HepG2 (cell line): ENCODE measurements at regions not wholly inside any gene's neighbourhood (a gene's known extent, or its start where the extent isn't known, plus 50 kb on each side); places are given as distances from the start of the nearest gene placed in this dataset.

Experiments used
- ATF6 ChIP-seq: sonication (generic); formaldehyde crosslinking; conservative IDR thresholded peaks from 2 replicates; pipeline ENCODE4 v1.4.0; 2020; ENCODE audit warnings: missing genetic modification reagents
- CREB1 ChIP-seq, 2 experiments: fragments of 450-650 bp in 1 of 2; IDR thresholded peaks; 2 replicates each; pipeline ENCODE4 v1.6.1; 2016 to 2017; ENCODE audit warnings: control low read depth in 1 of 2, mild to moderate bottlenecking in 1 of 2, missing compliant biosample characterization in 1 of 2, missing genetic modification characterization in 1 of 2
- DPF2 ChIP-seq: sonication (generic); formaldehyde crosslinking; IDR thresholded peaks from 2 replicates; pipeline ENCODE4 v1.4.0; 2020; ENCODE audit warnings: mild to moderate bottlenecking, low read depth, missing genetic modification reagents, borderline replicate concordance
- FOSL1 ChIP-seq: sonication (generic); formaldehyde crosslinking; IDR thresholded peaks from 2 replicates; pipeline ENCODE4 v1.9.0; 2021; ENCODE audit warnings: missing genetic modification reagents, borderline replicate concordance
- HCFC1 ChIP-seq: fragments of 150-350 bp; IDR thresholded peaks from 2 replicates; pipeline ENCODE4 v1.6.1; 2014; ENCODE audit warnings: low read depth, low read length
- HES4 ChIP-seq: sonication (generic); formaldehyde crosslinking; IDR thresholded peaks from 2 replicates; pipeline ENCODE4 v1.9.0; 2021; ENCODE audit warnings: mild to moderate bottlenecking, missing genetic modification reagents, borderline replicate concordance
- HMG20B ChIP-seq: conservative IDR thresholded peaks from 2 replicates; pipeline ENCODE4 v1.6.1; 2016; ENCODE audit warnings: missing genetic modification reagents, missing compliant biosample characterization
- NR2F2 ChIP-seq: IDR thresholded peaks from 2 replicates; pipeline ENCODE4 v1.6.1; 2012; ENCODE audit warnings: low read depth, inconsistent platforms, borderline replicate concordance
- SNAPC5 ChIP-seq: sonication (generic); formaldehyde crosslinking; IDR thresholded peaks from 2 replicates; pipeline ENCODE4 v1.8.1; 2023; ENCODE audit warnings: mild to moderate bottlenecking, missing genetic modification reagents, borderline replicate concordance
- ZNF318 ChIP-seq: sonication (generic); formaldehyde crosslinking; IDR thresholded peaks from 2 replicates; pipeline ENCODE4 v1.4.0; 2020; ENCODE audit warnings: mild to moderate bottlenecking, missing genetic modification reagents
- ZNF629 ChIP-seq: sonication (generic); formaldehyde crosslinking; conservative IDR thresholded peaks from 2 replicates; pipeline ENCODE4 v1.5.0; 2020; ENCODE audit warnings: missing genetic modification reagents
- ZNF646 ChIP-seq: sonication (generic); formaldehyde crosslinking; IDR thresholded peaks from 2 replicates; pipeline ENCODE4 v1.9.0; 2021; ENCODE audit warnings: mild to moderate bottlenecking, missing genetic modification reagents
- ZNF737 ChIP-seq: sonication (generic); formaldehyde crosslinking; IDR thresholded peaks from 2 replicates; pipeline ENCODE4 v1.5.0; 2020; ENCODE audit warnings: missing genetic modification reagents, mild to moderate bottlenecking, borderline replicate concordance

- TF ChIP-seq DPF2 (0 out of 2 replicates have a peak, but pooled peaks have one; percentile 44), ZNF646 (CRISPR knock-in tag) (0 out of 2 replicates have a peak, but pooled peaks have one; percentile 21), HMG20B (no peak), SNAPC5 (no peak), ZNF737 (CRISPR knock-in tag) (no peak), CREB1 (IDR thresholded peaks at IDR 0.05) (no peak), CREB1 (CRISPR knock-in tag; IDR thresholded peaks at IDR 0.05) (no peak), NR2F2 (0 out of 2 replicates have a peak, but pooled peaks have one; percentile 18), ATF6 (CRISPR knock-in tag) (no peak), FOSL1 (CRISPR knock-in tag) (no peak), ZNF318 (no peak), ZNF629 (no peak), HCFC1 (no peak), HES4 (CRISPR knock-in tag) (no peak)
Observed at GRCh38 chr20:47429409-47429808, 72.3 kb upstream of the NCOA3 start (continued).
